Peyer's patch (tissue), 4 donors: ENCODE measurements at regions not wholly inside any gene's neighbourhood (a gene's known extent, or its start where the extent isn't known, plus 50 kb on each side); places are given as distances from the start of the nearest gene placed in this dataset.

Source experiments
- DNase-seq, 3 donors: peaks; one replicate each; pipeline ENCODE4 v3.0.0-alpha.2; 2017 to 2019
- H3K27ac ChIP-seq, 4 donors: fragments of 200-600 bp; sonication (generic); one replicate each; pipeline ENCODE4 v1.5.1; 2016 to 2019
- H3K27me3 ChIP-seq, 2 donors: fragments of 200-600 bp; sonication (generic); one replicate each; pipeline ENCODE4 v1.5.1; 2019
- H3K36me3 ChIP-seq, 3 donors: fragments of 200-600 bp; sonication (generic); one replicate each; pipeline ENCODE4 v1.5.1; 2016 to 2019
- H3K4me1 ChIP-seq, 4 donors: fragments of 200-600 bp; sonication (generic); one replicate each; pipeline ENCODE4 v1.5.1; 2016 to 2019
- H3K4me3 ChIP-seq, 4 donors: fragments of 200-600 bp; sonication (generic); 1 replicate in 3 of 4; 2 replicates in 1 of 4; pipeline ENCODE4 v1.5.1; 2016 to 2019; ENCODE audit warnings: mild to moderate bottlenecking in 1 of 4
- H3K9me3 ChIP-seq, 4 donors: fragments of 200-600 bp; sonication (generic); one replicate each; pipeline ENCODE4 v1.5.1; 2016 to 2019; ENCODE audit warnings: mild to moderate bottlenecking in 1 of 4
- CTCF ChIP-seq, 6 experiments: fragments of 450-650 bp in 4 of 6; fragments of 200-600 bp in 2 of 6; sonication (generic) in 1 of 6; IDR thresholded peaks; one replicate each; pipeline ENCODE4 v1.5.1; 2017 to 2019; ENCODE audit warnings: antibody characterized with exemption in 6 of 6, mild to moderate bottlenecking in 3 of 6, moderate library complexity in 1 of 6
- POLR2A ChIP-seq, 2 donors: fragments of 450-650 bp; IDR thresholded peaks; one replicate each; pipeline ENCODE4 v1.5.1; 2017; ENCODE audit warnings: antibody characterized with exemption in 2 of 2, mild to moderate bottlenecking in 2 of 2, moderate library complexity in 2 of 2

- Histone ChIP-seq H3K27ac (no peak overlapping the region), H3K4me3 (no peak overlapping the region), H3K27me3 (no peaks in the 10 kb centered on the region), H3K9me3 (no peaks in the 10 kb centered on the region), H3K4me1 (no peaks in the 10 kb centered on the region), H3K36me3 (no peaks in the 10 kb centered on the region)
- TF ChIP-seq POLR2A (IDR thresholded peaks at IDR 0.05) (no peak), CTCF (IDR thresholded peaks at IDR 0.05) (no peak)
- no peak for DNase-seq
Measured at GRCh38 chr3:181630853-181631252, 80.9 kb upstream of the SOX2 start.

GRCh38 chr3:181629711-181630110 lies 82.0 kb upstream of the SOX2 start:
- no peaks in the 10 kb centered on the region for H3K36me3 ChIP-seq
- H3K9me3 ChIP-seq = no peaks in the 10 kb centered on the region
- no peak overlapping the region for H3K4me3 ChIP-seq
- H3K4me1 ChIP-seq = no peaks in the 10 kb centered on the region
- DNase-seq = no peak
- H3K27me3 ChIP-seq = no peaks in the 10 kb centered on the region
- TF ChIP-seq POLR2A (IDR thresholded peaks at IDR 0.05) (no peak), CTCF (IDR thresholded peaks at IDR 0.05) (no peak)
- no peak overlapping the region for H3K27ac ChIP-seq

- Histone ChIP-seq H3K4me3 (no peak overlapping the region), H3K27me3 (no peaks in the 10 kb centered on the region), H3K36me3 (no peaks in the 10 kb centered on the region), H3K9me3 (no peaks in the 10 kb centered on the region), H3K27ac (no peak overlapping the region), H3K4me1 (no peaks in the 10 kb centered on the region)
- no peak for DNase-seq
- no peak for TF ChIP-seq CTCF (IDR thresholded peaks at IDR 0.05)
- TF ChIP-seq POLR2A (IDR thresholded peaks at IDR 0.05) = no peak
Measured at GRCh38 chr3:181629029-181629428, 82.7 kb upstream of the SOX2 start.

- Histone ChIP-seq H3K9me3 (no peaks in the 10 kb centered on the region), H3K27me3 (no peaks in the 10 kb centered on the region), H3K4me1 (no peaks in the 10 kb centered on the region), H3K27ac (no peak overlapping the region), H3K36me3 (no peaks in the 10 kb centered on the region), H3K4me3 (no peak overlapping the region)
- no peak for DNase-seq
- no peak for TF ChIP-seq CTCF (IDR thresholded peaks at IDR 0.05)
- no peak for TF ChIP-seq POLR2A (IDR thresholded peaks at IDR 0.05)
Measured at GRCh38 chr3:181628384-181628783, 83.3 kb upstream of the SOX2 start.

GRCh38 chr3:181626036-181626435 lies 85.7 kb upstream of the SOX2 start:
- H3K27ac ChIP-seq = no peak overlapping the region
- H3K9me3 ChIP-seq = no peaks in the 10 kb centered on the region
- no peaks in the 10 kb centered on the region for H3K36me3 ChIP-seq
- H3K27me3 ChIP-seq = no peaks in the 10 kb centered on the region
- no peak for TF ChIP-seq CTCF (IDR thresholded peaks at IDR 0.05)
- no peak for TF ChIP-seq POLR2A (IDR thresholded peaks at IDR 0.05)
- H3K4me1 ChIP-seq = no peaks in the 10 kb centered on the region
- no peak for DNase-seq
- no peak overlapping the region for H3K4me3 ChIP-seq
